Spleen (tissue), 3 donors: ENCODE measurements at regions not wholly inside any gene's neighbourhood (a gene's known extent, or its start where the extent isn't known, plus 50 kb on each side); places are given as distances from the start of the nearest gene placed in this dataset.

Experiments used
- POLR2A ChIP-seq, 3 donors: fragments of 450-650 bp; IDR thresholded peaks; one replicate each; pipeline ENCODE4 v1.5.1; 2017; ENCODE audit warnings: antibody characterized with exemption in 3 of 3, mild to moderate bottlenecking in 1 of 3
- POLR2AphosphoS5 ChIP-seq, 3 donors: sonication (generic); formaldehyde crosslinking; IDR thresholded peaks; one replicate each; pipeline ENCODE4 v1.5.1; 2017; ENCODE audit warnings: antibody characterized with exemption in 3 of 3

DNA sequence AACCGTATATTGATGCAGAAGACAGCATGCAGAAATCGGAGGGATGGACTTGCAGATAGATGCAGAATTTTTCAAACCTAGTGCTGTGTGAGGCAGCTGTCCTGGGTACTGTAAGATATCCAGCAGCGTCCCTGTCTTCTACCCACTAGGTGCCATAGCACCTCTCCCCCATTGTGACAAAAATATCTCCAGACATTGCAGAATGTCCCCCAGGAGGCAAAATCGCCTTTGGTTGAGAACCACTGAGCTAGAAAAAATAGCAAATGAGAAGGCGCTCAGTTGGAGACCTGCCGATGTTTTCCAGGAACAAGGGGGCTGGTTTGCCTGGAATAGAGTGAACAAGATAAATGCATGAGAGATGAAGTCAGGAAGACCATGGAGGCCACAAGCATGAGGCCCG is 67.9 kb upstream of the TMEM132D start:
- no peak for TF ChIP-seq POLR2A (IDR thresholded peaks at IDR 0.05)
- TF ChIP-seq POLR2AphosphoS5 (IDR thresholded peaks at IDR 0.05): no peak
